Fibroblast of skin of abdomen (primary cell): ENCODE measurements at regions not wholly inside any gene's neighbourhood (a gene's known extent, or its start where the extent isn't known, plus 50 kb on each side); places are given as distances from the start of the nearest gene placed in this dataset.

Experiments
- DNase-seq: peaks from one replicate; pipeline ENCODE4 v3.0.0-alpha.2; 2013

DNA sequence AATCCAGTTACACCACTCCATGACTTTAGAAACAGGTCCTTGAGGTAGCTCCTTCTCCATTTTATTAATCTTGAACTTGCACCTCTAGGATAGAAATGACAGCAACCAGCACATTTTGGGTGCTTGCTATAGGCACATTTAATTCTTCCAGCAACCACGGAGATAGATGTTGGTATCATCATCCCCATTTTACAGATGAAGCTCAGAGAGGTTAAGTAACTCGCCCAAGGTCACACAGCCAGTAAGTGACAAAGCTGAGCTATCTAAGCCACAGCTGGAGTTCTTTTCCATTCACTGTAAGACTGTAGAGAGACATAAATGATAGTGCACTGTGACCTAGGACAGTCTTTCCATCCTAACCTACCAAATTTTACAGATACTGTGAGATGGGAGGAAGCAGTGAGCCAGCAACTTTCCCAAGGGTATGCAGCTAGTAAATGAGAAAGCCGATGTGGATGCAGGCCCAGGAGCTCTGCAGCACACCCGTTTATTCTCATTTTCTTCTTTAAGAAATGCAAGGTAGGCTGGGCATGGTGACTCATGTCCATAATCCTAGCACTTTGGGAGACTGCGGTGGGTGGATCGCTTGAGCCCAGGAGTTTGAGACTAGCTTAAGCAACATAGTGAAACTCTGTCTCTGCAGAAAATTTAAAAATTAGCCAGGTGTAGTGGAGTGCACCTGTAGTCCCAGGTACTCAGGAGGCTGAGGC is 103.2 kb downstream of the TBX5 start:
- no peak for DNase-seq

GRCh38 chr12:114302117-114302516 is 103.8 kb downstream of the TBX5 start:
- no peak for DNase-seq

DNA sequence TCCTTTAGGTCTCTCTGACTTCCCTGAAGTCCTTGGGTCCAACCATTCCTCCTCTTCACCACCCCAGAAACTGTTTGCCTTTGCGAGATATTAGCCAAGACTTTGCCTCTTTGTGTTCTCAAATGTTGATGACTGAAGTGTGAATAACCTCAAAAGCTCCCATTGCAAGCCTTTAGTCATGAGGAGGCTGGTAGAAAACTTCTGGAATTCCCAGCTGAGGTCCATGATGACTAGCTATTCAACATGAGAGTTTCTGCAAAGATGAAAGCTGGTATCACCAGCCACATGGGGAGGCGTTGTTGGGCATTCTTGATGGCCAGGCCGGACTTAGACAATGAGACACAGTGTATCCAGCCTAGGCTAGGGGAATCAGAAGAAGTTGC is 111.7 kb downstream of the TBX5 start:
- DNase-seq, result peak; percentile 73

- no peak for DNase-seq
Measured at GRCh38 chr12:114293571-114294302, 112.2 kb downstream of the TBX5 start.

- no peak for DNase-seq
Measured at GRCh38 chr12:114293073-114293472, 112.9 kb downstream of the TBX5 start.

DNA sequence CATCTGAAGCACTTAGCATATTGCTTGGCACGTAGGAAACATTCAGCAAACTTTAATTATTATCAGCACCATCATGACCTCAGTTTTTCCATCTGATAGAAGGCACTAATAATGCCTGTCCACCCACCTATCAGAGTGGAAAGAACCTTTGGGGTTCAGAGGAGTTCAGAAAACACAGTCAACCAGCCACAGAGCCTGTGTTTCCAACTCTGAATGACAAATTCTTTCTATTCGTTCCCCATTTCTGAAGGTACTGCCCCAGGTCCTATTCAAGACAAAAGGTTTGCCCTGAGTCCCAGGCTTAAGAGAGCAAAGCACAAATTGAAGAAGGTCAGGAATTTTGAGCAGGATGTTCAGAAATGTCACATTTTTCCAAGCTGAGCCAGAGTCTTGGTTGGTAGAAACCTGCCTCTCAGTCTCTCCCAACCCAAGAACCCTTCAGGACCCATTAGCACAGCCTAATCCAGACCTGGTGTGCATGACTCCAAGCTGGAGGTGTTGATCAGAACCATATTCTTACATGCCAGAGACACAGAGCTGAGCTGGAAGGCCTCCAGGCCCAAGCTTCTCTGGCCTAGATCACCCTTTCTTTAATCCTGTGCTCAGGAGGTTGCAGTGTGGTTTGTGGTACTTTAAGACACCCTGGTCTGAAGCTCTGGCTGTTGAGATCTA is 114.4 kb downstream of the TBX5 start:
- DNase-seq, result peak; percentile 80

DNA sequence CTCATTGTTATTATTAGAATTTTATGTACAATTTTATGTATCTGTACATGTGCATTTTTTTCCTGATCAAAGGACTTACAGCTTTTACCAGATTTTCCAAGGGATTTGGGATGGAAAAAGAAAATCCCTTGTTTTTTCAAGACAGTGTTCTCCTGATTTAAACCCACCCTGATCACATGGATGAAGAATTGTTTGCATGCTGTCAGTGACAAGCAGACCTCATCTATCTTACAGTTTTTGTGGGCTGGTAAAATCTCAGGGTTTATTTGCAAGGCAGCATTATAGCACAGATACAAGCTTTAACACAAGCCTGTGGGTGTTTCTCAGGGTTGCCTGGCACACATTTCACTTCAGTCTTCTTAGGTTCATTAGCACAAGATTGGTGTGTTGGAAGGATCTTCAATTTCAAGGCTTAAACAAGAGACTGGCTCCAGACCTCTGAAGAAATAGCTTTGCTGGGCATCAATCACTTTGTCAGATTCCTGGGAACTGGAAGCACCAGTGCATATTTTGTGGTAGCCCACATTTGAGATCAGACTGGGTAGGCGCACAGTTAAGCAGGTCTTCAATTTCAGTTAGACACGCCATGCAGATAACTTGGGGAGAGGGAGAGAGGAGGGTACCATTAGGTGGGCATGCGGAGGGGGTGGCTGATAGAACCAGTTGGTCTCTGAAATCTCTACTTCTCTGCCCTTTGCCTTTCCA is 118.0 kb downstream of the TBX5 start:
- peak; percentile 91 for DNase-seq

DNA sequence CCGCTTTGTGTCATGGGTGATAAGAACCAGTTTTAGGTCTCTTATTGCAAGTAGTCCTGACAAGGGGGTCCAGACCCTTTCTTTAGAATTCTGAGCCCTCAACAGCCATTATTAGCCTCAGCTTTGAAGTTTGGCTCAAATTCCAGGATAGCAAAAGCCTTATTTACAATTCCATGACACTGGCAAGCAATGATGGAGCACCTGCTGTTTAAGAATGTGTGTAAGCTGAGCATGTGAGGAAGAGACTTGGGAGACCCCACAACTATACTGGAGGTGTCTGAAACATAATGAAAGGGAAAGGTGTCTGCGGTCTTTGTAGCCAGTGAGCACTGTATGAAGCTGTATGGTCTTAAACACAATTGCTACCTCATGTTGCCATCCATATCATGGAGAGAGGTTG is 119.8 kb downstream of the TBX5 start:
- no peak for DNase-seq

DNA sequence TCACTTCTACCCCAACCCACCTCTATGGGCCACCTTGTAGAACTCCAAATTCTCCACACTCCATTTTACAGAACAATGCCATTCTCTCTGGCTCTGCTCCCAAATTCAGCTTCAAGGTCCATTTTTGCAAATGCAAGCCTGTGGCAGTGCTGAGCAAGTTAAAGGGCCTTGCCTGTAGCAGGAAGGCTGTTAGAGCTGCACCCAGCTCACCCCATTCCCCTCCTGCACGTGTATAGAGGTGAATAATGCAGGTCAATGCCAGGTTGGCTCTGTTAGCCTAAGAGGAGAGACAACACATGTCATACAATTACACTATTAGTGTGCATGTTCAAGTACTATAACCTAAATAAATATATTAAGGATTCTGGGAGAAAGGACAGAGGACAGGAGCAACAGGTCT is 120.4 kb downstream of the TBX5 start:
- DNase-seq, result no peak

- DNase-seq, result no peak
Measured at GRCh38 chr12:114284041-114284440, 121.9 kb downstream of the TBX5 start.

DNA sequence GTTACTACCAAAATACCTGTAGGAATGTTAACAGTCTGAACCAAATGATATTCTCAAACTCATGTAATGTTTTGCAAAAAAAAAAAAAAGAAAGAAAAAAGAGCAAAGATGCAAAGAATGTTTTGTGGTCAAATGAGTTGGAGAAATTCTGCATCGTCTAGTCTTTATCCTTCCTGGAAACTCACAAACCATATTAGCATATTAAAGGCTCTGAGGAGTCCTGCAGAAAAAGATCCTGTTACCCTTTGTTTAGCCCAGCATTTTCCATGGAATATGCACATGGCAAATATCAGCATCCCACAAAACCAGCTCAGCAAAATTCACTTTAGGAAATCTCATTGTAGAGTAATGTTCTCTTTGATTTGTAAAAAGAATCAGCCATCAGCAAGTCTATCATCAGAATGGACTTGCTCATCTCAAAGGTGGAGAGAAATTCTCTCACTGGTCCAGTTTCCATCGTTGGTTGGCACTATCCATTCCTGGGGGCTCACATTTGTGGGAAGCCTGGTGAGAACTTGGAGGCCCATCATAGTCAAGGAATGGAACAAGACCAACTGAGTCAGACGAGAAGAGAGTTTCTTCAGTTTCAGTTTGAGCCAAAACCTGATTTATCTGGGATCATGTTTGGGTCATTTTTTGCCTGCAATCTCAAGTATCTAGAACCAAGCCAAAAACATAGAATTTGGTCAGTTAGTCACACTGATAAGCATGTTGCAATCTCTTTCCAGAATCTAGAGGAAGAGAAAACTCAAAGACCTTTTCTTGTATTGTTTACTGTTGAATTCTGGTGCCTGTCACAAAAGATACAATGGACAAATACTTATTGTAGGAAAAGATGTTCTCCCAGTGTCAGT is 129.8 kb downstream of the TBX5 start:
- DNase-seq, result peak; percentile 60

GRCh38 chr12:114275086-114275485 is 130.9 kb downstream of the TBX5 start:
- DNase-seq, result peak; percentile 54

DNA sequence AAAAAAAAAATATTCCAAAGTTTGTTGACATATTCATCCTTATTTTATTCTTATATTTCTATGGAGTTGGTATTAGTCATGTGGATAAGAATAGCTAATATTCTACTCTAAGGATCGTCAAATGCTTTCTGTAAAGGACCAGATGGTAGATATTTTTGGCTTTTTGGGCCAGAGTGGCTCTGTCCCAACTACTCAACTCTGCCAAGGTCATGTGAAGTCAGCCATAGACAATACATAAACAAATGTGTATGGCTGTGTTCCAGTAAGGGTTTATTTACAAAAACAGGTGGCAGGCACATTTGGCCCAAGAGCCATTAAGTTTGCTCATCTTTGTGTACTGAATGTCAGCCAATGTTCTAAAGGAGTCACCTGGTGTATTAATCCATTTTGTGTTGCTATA is 131.8 kb downstream of the TBX5 start:
- no peak for DNase-seq

- peak; percentile 36 for DNase-seq
Measured at GRCh38 chr12:114272605-114273004, 133.3 kb downstream of the TBX5 start.

GRCh38 chr12:114272071-114272470 is 133.9 kb downstream of the TBX5 start:
- no peak for DNase-seq

GRCh38 chr12:114269153-114269552 is 136.8 kb downstream of the TBX5 start:
- no peak for DNase-seq

DNA sequence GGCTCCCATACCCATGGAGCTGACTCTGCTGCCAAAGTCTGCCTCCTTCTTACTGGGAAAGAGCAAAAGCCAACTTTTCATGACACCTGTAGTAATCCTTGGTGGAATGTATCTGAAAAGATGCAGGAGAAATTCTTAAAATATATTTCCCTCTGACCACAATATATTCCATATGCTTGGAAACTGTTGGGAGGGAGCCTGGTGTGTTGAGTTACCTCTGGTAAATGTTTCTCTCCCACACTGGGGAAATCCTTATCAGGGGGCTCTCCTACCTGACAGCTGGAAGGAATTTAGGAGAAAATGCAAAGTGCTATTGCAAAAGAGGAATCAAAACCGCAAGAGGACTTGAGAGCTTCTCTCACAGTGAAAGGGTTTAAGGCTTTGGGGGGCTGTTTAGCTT is 139.4 kb downstream of the TBX5 start:
- DNase-seq, result peak; percentile 81

GRCh38 chr12:114265036-114265435 is 140.9 kb downstream of the TBX5 start:
- no peak for DNase-seq

- DNase-seq, result peak; percentile 78
Measured at GRCh38 chr12:114263056-114263805, 142.7 kb downstream of the TBX5 start.

GRCh38 chr12:114257687-114258086 is 148.3 kb downstream of the TBX5 start:
- no peak for DNase-seq

- DNase-seq, result no peak
Measured at GRCh38 chr12:114254998-114255397, 150.9 kb downstream of the TBX5 start.
